GM18517 (cell line): ENCODE measurements at regions not wholly inside any gene's neighbourhood (a gene's known extent, or its start where the extent isn't known, plus 50 kb on each side); places are given as distances from the start of the nearest gene placed in this dataset.

Source experiments
- ATAC-seq: cut with Tn5 transposase; IDR thresholded peaks from one replicate; pipeline ENCODE4 v1.9.1; 2021; ENCODE audit warnings: mild to moderate bottlenecking, moderate library complexity; ENCODE audit not compliant: unreplicated experiment

GRCh38 chr6:137434640-137435039 is 59.6 kb downstream of the OLIG3 start:
- ATAC-seq, result no peak

- peak; percentile 75 for ATAC-seq
Measured at GRCh38 chr6:137432054-137432611, 62.1 kb downstream of the OLIG3 start.

GRCh38 chr6:137430954-137431353 is 63.2 kb downstream of the OLIG3 start:
- ATAC-seq, result no peak

- no peak for ATAC-seq
Measured at GRCh38 chr6:137427656-137428290, 66.4 kb downstream of the OLIG3 start.

- ATAC-seq, result peak; percentile 73
Measured at GRCh38 chr6:137426007-137426689, 68.0 kb downstream of the OLIG3 start.

GRCh38 chr6:137424251-137424650 is 69.9 kb downstream of the OLIG3 start:
- no peak for ATAC-seq

- ATAC-seq, result no peak
Measured at GRCh38 chr6:137423451-137424168, 70.6 kb downstream of the OLIG3 start.

GRCh38 chr6:137417396-137417795 is 76.8 kb downstream of the OLIG3 start:
- ATAC-seq, result no peak

GRCh38 chr6:137416376-137417109 is 77.7 kb downstream of the OLIG3 start:
- no peak for ATAC-seq

- no peak for ATAC-seq
Measured at GRCh38 chr6:137415834-137416190, 78.4 kb downstream of the OLIG3 start.

- ATAC-seq, result peak; percentile 88
Measured at GRCh38 chr6:137415127-137415833, 78.9 kb downstream of the OLIG3 start.

GRCh38 chr6:137414599-137414998 is 79.6 kb downstream of the OLIG3 start:
- ATAC-seq, result no peak

GRCh38 chr6:137413482-137413881 is 80.7 kb downstream of the OLIG3 start:
- no peak for ATAC-seq

GRCh38 chr6:137412562-137412961 is 81.6 kb downstream of the OLIG3 start:
- ATAC-seq, result no peak

GRCh38 chr6:137409266-137409777 is 84.9 kb downstream of the OLIG3 start:
- ATAC-seq, result no peak

- ATAC-seq, result no peak
Measured at GRCh38 chr6:137407816-137408215, 86.4 kb downstream of the OLIG3 start.

- ATAC-seq, result no peak
Measured at GRCh38 chr6:137405806-137406205, 88.4 kb downstream of the OLIG3 start.

GRCh38 chr6:137403855-137404254 is 90.3 kb downstream of the OLIG3 start:
- ATAC-seq, result no peak

GRCh38 chr6:137403443-137403842 is 90.8 kb downstream of the OLIG3 start:
- ATAC-seq, result no peak

GRCh38 chr6:137402143-137402680 is 92.0 kb downstream of the OLIG3 start:
- ATAC-seq, result no peak
